Fibroblast of skin of left quadriceps (primary cell): ENCODE measurements at regions not wholly inside any gene's neighbourhood (a gene's known extent, or its start where the extent isn't known, plus 50 kb on each side); places are given as distances from the start of the nearest gene placed in this dataset.
"Not testable (repeated sequence)": the region's sequence is repeated elsewhere in the genome, so short reads cannot be mapped to it uniquely, and the experiment has no call there.

Experiments used
- DNase-seq, 2 experiments: peaks; one replicate each; pipeline ENCODE4 v3.0.0-alpha.2; 2013; ENCODE audit warnings: low read depth in 2 of 2

GRCh38 chr2:72031346-72032110, 116.1 kb downstream of the CYP26B1 start:
- no peak for DNase-seq

- DNase-seq, result no peak
These were observed 118.7 kb downstream of the CYP26B1 start for GRCh38 chr2:72028996-72029395.

- no peak for DNase-seq
These were observed 119.2 kb downstream of the CYP26B1 start for GRCh38 chr2:72028351-72028995.

GRCh38 chr2:72027426-72028161, 120.1 kb downstream of the CYP26B1 start:
- no peak for DNase-seq

- no peak for DNase-seq
These were observed 120.7 kb downstream of the CYP26B1 start for GRCh38 chr2:72026819-72027425.

GRCh38 chr2:72024451-72025175, 123.0 kb downstream of the CYP26B1 start:
- DNase-seq, result no peak

- no peak for DNase-seq
These were observed 123.8 kb downstream of the CYP26B1 start for GRCh38 chr2:72023678-72024390.

- not testable (repeated sequence) for DNase-seq
These were observed 126.3 kb downstream of the CYP26B1 start for GRCh38 chr2:72021371-72021770.

- no peak for DNase-seq
These were observed 132.4 kb downstream of the CYP26B1 start for GRCh38 chr2:72015266-72015665.

- DNase-seq, result no peak
These were observed 132.8 kb downstream of the CYP26B1 start for GRCh38 chr2:72014831-72015230.

- DNase-seq, result no peak
These were observed 133.9 kb downstream of the CYP26B1 start for GRCh38 chr2:72013726-72014125.

- DNase-seq, result no peak
These were observed 134.6 kb downstream of the CYP26B1 start for GRCh38 chr2:72012886-72013574.

GRCh38 chr2:72011791-72012190, 135.9 kb downstream of the CYP26B1 start:
- DNase-seq, result no peak

GRCh38 chr2:72011370-72011689, 136.3 kb downstream of the CYP26B1 start:
- DNase-seq, result no peak

GRCh38 chr2:72010647-72011369, 136.9 kb downstream of the CYP26B1 start:
- no peak for DNase-seq

- DNase-seq, result no peak
These were observed 139.1 kb downstream of the CYP26B1 start for GRCh38 chr2:72008608-72009007.

- DNase-seq, result no peak
These were observed 140.3 kb downstream of the CYP26B1 start for GRCh38 chr2:72007402-72007801.

- no peak for DNase-seq
These were observed 141.4 kb downstream of the CYP26B1 start for GRCh38 chr2:72006188-72006736.

- no peak for DNase-seq
These were observed 142.7 kb downstream of the CYP26B1 start for GRCh38 chr2:72004976-72005375.
